H1 (cell line): ENCODE measurements at regions not wholly inside any gene's neighbourhood (a gene's known extent, or its start where the extent isn't known, plus 50 kb on each side); places are given as distances from the start of the nearest gene placed in this dataset.

Source experiments
- BACH1 ChIP-seq: IDR thresholded peaks from 2 replicates; pipeline ENCODE4 v1.6.1; 2012; ENCODE audit warnings: low read length, improper control_type of control experiment
- CBX5 ChIP-seq: fragments of 300-800, 300-1000 bp; sonication (generic); IDR thresholded peaks from 2 replicates; pipeline ENCODE4 v1.7.1; 2016; ENCODE audit warnings: antibody characterized with exemption, low read length, low read depth
- JUND ChIP-seq: IDR thresholded peaks from 2 replicates; pipeline ENCODE4 v1.6.1; 2011; ENCODE audit warnings: mild to moderate bottlenecking, improper control_type of control experiment, low read length
- POLR2AphosphoS5 ChIP-seq: IDR thresholded peaks from 2 replicates; pipeline ENCODE4 v1.6.1; 2011; ENCODE audit warnings: low read depth, low read length
- TCF12 ChIP-seq: IDR thresholded peaks from 2 replicates; pipeline ENCODE4 v1.6.1; 2011; ENCODE audit warnings: low read depth, mild to moderate bottlenecking, low read length

DNA sequence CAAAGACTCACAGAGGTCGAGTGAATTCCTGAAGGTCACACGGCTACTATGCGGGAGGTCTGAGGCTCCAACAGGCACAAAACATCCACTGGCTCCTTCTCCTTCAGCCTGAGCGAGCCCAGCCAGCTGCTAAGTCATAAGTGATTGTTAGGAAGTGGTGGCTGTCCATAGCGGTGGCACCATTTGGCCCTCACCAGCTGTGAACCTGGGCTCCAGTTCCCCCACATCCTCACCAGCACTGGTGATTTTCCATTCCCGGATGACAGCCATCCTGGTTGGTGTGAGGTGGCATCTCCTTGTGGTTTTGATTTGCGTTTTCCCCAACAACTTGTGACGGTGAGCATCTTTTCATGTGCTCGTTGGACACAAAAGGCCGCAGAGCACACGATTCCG, 302.8 kb downstream of the FOXL1 start (continued):
- no peak for TF ChIP-seq TCF12
- no peak for TF ChIP-seq CBX5
- no peak for TF ChIP-seq JUND
- no peak for TF ChIP-seq POLR2AphosphoS5
- no peak for TF ChIP-seq BACH1
